Brain pericyte (primary cell): ENCODE measurements at regions not wholly inside any gene's neighbourhood (a gene's known extent, or its start where the extent isn't known, plus 50 kb on each side); places are given as distances from the start of the nearest gene placed in this dataset.

Source experiments
- DNase-seq: peaks from one replicate; pipeline ENCODE4 v3.0.0-alpha.2; 2012; ENCODE audit warnings: low read depth, low spot score

DNA sequence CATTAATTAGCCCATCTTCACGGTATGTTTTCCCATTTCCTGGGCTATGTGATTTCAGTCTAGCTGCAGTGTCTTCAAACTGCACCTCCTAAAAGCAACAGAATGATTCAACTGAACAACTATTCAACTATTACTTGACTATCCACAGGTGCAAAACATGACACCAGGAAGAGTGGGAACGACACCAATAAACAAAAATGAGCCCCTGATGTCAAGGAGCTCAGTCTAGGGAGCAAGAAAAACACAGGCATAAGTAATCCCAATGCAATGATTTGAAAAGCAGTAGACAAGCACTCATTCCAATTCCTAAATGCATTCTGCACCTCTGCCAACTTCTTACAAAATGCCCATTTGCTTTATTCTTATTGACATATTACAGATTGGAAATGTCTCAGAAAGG is 285.6 kb downstream of the ETS1 start:
- no peak for DNase-seq

DNA sequence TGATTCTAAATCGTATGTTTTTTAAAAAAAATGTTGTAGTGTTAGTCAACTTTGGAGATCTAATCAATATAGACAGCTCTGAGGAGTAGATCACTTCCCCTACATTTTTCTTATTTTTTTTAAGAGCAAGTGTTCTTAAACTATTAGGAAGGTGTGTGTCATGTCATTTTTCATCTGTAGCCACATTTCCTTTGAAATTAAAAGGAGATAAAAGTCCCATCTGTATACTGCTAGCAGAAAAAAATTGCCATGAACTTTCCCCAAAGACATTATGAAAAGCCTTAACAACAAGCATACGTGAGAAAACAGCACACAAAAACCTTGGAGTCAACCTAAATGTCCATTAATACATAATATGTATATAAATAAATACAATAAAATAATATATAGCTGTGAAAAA is 286.6 kb downstream of the ETS1 start:
- no peak for DNase-seq

DNA sequence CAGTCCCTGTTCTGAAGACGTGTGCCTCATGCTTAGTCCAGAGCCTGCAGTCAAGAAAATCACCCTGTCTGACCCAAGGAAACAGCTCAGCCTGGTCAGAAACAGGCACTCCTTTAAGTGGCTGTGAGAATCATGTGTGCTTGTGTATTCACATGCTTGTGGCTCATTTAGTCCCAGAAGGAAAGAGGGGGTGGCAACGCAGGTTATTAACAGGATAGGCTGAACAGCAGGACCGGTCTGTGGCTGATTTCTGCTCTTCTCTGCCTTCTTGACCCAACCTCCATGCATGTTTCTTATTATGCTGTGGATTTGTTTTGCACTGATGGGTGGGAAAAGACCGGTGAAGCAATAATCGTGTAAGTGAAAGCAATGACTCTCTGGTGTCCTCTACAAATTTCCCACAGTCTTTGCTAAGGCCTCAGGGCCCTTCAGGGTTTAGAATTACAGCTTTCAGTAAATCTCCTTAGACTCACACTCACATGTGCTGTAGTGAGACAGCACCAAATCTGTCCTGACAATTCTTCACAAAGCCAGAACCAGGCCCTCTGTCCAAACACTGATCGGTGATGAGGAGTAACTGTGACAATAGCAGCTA is 288.1 kb downstream of the ETS1 start:
- peak; percentile 58 for DNase-seq

DNA sequence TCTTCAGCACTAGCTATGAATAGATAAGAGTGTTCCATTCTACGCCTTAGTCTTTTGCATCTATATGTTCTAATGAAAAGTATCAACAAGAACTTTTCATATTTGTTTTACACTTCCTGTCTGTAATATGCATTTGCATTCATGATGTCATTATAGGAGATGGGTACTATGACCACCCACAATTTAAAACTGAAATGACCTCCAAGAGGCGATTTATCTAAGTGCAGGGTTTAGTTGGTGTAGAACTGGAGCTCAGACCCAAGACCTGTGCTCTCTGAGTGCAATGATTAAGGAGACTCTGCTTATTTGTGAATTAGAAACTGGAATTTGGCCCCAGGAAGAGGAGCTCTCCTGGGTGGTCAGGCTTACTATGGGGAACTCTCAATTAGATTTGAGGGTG is 289.1 kb downstream of the ETS1 start:
- no peak for DNase-seq

DNA sequence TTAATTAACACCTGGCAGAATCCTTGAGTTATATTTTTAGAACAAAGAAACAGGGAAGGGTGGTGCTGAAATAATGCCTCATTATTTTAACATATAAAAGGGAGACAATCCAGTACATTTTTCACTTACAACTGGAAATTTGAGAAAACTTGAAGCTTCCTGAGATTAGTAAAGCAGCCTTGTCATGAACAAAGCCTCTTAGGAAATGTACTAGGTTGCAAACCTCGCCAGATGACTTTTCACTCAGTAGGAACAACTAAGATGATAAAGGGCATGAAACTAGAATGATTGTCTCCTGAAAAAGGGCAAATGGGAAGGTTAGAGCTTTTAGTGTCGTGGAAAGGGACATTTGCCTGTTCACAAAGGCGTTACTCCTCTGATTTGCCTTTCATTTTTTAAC is 289.6 kb downstream of the ETS1 start:
- no peak for DNase-seq

DNA sequence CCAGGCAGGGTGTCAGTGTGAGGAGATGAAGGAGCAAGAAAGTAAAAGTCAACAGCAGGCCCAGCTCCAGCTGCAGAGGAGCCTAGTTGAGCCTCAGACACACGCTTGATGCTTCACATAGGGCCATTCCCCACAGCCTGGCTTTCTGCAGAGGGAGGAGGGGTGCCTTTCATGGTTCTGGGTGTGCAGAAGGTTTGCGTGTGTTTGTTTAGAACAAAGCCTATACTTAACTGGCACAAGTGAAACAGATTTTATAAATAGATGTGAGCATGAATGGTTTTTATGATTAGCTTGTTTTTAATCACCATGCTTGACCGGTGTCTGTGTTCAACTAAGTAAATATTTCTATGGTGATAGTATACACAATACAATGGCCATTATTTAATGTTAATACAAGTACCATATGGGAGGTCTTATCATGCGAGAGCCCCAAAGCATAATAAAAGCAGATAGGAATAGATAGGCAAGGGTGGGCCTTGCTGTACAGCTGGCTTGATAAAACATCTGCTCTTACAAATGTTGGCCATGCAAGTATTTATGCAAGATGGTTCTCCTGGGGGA is 290.2 kb downstream of the ETS1 start:
- no peak for DNase-seq

DNA sequence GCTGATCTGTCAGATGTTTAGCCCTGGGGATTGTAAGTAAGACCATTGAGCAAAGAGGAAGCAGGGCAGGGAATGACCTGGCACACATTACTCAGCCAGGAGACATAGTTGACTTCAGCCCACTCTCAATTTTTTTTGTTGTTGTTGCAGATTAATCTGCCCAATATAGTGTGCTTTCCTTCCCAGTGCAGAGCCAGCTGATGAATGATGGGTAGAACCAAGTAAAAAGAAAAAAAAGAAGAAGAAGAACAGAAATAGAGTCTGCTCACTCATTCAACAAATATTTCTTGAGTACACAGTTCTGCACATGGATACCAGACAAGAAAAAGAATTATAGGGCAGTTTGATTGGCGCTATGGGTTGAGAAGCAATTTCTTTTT is 292.7 kb downstream of the ETS1 start:
- DNase-seq: no peak

DNA sequence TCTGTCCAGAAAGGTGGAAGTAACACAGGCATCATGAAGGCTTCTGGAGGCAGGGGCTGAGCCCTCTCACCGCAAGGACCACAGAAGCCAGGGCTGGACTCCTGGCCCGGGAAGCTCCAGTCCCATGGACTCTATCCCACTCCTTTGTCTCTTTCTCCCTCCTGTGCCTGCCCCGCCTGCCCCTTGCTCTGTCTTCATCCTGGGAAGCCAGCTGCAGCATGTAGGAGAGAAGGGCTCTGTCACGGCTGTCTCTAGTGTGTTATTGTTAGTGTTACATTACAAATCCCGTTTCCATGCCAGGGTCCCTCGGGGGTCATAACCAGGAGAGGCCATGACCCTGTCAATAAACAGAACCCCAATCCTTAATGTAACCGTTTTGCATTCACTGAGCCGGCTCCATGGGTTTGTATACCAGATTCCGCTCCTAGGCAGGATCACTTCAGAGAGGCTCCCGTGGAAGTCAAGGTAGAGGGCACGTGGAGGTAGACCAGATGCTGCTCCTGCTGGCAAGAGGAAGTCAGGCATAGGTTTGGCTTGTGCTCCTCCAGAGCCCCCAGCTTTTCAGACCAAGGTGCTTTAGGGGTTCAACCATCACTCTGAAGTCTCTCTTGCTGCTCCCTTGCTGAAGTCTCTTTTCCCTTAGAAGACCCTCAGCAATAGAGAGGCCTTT is 293.2 kb downstream of the ETS1 start:
- no peak for DNase-seq

DNA sequence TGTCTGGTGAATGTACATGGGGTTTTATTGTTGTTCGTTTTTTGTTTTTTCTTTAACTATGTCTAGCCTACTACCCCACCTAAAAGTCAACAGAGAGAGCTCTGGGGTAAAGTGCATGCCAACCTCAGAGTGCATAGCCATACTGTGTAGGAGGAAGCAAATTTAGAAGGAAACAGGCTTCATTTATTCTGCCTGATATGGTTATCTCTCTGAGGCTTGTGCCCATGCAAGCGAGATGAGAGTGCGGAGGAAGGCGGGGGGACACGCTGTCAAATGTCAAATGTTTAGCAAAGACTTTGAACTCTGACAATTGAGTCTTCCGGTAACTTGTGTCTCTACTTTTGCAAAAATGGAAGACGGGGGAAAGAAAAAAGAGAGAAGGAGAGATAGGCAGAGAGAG is 295.5 kb downstream of the ETS1 start:
- DNase-seq: no peak

DNA sequence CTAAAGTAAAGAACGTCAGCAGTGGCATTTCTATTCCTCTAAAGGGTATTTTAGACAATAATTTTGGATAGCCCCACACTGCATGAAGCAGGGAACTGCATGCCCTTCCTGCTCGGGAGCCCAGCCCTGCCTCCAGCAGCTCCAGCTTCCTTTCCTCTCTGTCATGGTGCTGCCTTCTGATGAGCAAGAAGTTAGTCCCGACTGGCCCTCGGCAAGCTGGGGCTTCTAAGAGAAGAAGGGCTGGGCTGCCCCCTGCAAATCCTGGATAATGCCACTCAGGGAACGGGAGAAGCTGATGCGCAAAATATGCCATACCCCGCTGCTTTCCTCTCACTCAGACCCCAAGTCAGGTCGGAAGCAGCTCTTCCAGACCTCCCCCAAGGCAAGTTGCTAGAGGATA is 296.4 kb downstream of the ETS1 start:
- DNase-seq: no peak

DNA sequence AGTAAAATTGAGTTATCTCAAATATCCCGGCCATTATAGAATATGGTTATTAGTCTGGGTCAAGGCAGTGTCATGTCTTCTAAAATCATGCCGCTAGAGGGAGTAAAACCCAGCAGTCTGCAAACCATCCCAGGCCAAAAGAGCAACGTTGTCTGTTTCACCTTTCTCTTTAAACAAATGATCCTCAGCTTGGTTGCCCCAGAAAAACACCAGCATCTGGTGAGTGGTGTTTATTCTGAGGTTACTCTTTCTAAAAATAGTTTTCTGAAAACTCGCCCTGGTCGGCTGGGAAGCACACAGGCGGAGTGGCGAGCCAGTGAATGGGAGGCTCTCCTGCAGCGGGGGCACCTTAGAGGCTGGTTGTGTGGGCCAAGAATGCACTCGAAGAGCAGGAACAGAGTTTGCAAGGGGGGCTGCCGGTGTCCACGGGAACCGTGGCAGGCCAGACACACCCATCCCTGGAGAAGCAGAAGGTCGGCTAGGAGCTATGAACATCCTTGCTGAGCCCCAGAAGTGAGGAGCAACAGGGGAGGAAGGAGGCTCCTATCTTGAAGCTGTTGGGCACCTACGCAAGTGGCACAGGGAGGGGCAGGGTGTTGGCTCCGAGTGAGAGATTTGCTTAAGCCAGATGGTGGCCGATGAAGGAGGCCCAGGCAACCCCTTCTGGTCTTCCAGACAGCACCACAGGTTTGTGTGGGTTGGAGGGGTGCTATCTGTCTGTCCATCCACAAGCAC is 297.1 kb downstream of the ETS1 start:
- DNase-seq: peak; percentile 77

DNA sequence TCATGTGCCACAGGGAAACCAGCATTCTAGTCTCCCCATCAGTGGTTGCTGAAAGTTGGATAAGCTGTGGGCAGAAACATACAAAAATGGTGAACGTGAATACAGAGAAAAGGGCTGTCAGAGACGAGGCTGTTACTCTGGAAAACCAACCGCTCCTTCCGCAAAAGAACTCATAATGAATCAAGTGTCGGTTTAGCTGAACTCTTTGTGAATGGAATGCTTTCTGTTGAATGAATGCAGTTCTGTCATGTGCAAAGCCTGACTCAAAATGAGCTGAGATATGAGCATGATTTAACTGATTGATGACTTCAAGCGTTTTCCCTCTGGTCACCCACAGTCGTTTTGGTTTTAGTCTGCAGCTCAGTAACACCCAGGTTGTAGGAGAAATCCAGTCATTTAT is 298.3 kb downstream of the ETS1 start:
- DNase-seq: no peak

DNA sequence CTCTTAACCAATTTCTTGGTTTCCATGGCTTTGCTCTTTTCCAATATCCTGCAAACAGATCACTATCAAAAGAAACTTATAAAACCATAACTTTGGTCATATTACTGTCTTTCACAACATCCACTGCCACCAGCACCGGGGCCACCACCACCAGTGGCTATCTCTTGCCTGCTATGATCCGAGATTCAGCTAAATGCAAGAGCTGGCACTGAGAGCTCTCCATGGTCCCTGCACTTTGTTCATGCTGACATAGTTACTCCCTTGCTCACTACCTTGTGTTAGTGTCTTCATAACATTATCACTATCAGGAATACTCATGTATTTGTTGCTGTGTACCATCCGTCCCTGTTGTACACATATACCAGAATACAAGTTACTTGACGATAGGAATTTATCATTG is 299.0 kb downstream of the ETS1 start:
- no peak for DNase-seq

DNA sequence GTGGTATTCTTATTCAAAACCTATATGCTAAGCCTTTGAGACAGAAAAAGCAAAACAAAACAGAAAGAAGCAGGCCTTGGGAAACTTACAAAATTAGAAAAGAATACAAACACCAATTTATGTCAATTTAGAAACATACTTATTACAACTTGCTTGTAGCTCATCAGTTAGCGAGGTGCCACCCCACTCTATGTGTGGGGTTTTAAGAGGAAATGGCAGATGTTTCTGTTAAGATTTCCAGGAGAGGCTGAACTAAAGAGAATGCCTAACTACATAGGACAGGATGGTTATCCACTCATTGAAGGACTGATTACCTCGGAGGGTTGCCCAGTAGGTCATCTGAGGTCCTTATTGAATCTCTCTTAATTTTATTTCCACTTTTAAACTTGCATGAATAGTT is 302.0 kb downstream of the ETS1 start:
- DNase-seq: no peak

DNA sequence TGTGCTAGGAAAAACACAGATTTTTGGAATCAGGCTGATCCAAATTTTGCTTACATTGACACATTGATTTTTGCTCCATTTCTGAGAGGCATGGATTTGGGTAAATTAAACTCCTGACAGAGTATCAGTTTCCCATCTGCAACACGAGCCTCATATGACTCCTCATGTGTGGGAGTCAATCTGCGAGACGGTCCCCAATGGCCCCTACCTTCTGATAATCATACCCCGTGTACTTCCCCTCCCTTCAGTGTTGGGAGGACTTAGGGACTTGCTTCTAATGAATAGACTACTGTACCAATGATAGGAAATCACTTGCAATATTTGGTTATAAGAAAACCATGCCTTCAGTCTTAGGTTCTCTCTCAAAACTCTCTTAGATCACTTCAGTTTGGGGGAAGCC is 302.7 kb downstream of the ETS1 start:
- no peak for DNase-seq

DNA sequence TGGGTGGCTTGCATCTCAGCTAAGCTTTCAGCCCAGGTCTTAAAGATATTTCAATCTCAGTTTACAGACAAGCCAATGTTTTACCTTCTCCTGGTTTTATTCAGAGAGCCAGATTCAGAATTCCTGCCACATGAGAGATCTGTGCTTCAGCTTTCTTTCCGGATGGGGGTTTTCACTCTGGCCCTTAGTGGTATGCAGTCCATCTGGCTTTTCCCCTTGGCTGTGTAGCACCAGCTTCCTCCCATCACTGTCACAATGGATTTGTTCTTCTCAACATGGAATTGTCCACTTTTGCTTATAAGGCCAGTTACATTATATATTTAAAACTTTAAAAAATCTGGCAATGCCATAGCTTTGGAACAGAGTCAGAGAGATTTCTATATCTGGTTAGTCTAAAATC is 303.9 kb downstream of the ETS1 start:
- no peak for DNase-seq

DNA sequence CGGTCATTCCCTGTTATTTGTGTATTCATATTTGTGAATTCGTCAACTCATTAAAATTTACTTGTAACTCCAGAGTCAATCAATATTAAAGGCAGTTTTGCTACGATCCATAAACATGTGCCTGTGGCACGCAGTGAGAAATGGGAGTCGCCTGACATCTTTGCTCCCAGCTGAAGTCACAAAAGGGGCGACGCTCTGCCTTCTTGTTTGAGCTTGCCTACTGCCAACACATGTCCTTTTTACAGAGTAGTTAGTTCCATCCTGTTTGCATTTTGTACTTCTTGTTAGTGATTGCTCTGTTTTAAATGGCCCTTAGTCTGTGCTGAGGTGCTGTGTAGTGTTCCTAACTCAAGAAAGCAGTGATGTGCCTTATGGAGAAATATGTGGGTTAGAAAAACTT is 305.3 kb downstream of the ETS1 start:
- no peak for DNase-seq

DNA sequence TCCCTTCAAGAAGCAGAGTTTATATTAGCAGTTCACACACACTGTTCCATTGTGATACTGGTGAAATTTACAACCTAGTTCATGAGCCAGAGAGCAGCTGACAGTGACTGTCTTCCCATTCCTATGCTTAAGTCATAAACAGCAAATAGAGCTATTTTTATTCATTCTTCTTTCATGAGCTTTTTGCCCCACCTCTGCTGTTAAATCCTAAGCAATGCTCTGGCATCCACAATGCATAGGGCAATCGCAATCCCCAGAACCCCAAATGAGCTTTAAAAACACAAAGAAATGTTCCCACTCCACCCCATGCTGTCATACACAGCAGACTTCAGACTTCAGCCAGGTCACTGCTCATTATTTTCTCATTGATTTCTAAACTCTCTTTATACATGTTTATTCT is 307.5 kb downstream of the ETS1 start:
- DNase-seq: no peak

DNA sequence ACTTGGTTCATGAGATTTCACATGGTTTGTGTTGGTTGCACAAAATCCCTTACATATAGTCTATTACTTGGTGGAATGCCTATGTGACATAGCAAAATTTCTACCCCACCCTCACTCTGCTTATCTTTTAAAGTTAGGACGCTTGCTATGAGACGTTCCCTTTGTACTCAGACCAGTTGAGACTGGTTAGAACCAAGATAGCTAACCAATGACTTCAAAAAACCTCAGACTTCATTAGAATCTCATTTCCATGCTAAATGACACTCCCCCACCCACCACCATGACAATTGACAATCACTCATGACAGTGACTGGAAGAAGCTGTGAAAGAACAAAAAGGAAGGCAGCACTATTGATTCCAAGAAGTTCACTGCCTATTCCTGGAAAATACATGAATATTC is 313.6 kb downstream of the ETS1 start:
- no peak for DNase-seq

DNA sequence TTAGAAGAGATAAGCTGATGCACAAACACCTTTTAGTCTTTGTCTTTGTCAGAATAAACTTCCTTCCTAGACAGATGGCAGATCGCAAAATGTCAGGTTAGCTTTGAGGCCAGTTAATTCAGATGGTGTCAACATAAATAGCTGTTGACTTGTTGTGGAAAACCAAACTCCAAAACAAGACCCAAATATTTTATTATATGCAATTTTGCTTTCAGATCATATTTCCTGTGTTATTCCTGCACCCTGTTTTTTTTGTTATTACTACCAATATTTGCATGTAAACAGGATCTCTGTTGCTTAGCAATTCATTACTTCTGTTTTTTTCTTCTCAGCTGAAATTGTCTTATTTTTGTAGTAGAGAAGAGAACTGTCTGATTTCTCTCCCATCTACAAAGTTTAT is 316.0 kb downstream of the ETS1 start:
- DNase-seq: no peak

DNA sequence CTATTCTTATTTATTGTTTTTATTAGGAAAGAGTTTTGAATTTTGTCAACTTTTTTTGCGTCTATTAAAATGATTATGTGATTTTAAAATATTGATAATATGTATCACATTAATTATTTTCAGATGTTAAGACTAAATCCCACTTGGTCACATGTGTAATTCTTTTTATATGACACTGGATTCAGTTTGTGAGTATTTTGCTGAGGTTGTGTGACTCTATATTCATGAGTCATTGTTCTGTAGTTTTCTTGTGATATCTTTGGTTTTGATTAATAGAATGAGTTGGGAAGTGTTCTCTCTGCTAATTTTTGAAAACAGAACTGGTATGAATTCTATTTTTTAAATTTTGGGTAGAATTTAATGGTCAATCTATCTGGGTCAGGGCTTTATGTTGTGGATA is 317.9 kb downstream of the ETS1 start:
- DNase-seq: no peak

DNA sequence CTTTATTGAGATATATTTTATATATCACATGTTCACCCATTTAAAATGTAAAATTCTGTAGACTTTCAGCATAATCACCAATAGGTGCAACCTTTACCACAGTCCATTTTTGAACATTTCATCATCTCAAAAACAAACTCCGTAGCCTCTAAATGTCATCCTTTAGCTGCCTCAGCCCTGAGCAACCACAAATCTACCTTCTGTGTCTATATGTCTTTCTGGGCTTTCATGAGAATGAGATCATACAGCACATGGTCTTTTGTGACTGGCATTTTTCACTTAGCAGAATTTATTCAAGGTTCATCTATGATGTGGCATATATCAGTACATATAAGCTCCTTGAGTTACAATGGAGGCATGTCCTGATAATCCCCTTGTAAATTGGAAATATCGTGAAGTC is 320.5 kb downstream of the ETS1 start:
- DNase-seq: no peak
